NT2/D1 (cell line): ENCODE measurements at regions not wholly inside any gene's neighbourhood (a gene's known extent, or its start where the extent isn't known, plus 50 kb on each side); places are given as distances from the start of the nearest gene placed in this dataset.

ENCODE experiments used
- DNase-seq: peaks from one replicate; pipeline ENCODE4 v3.0.0-alpha.2; 2011; ENCODE audit warnings: low read depth, low spot score
- H3K27me3 ChIP-seq: 2 replicates; pipeline ENCODE4 v1.6.0; 2011; ENCODE audit warnings: mild to moderate bottlenecking; ENCODE audit not compliant: insufficient read length, insufficient read depth
- H3K36me3 ChIP-seq: 2 replicates; pipeline ENCODE4 v1.6.1; 2011; ENCODE audit warnings: mild to moderate bottlenecking, low read length, mixed read lengths; ENCODE audit not compliant: insufficient read depth, insufficient read length
- H3K4me1 ChIP-seq: 2 replicates; pipeline ENCODE4 v1.5.1; 2011; ENCODE audit not compliant: insufficient read depth, insufficient read length
- H3K4me3 ChIP-seq: 2 replicates; pipeline ENCODE4 v1.5.1; 2011; ENCODE audit warnings: low read depth; ENCODE audit not compliant: insufficient read length
- H3K9ac ChIP-seq: 2 replicates; pipeline ENCODE4 v1.6.0; 2011; ENCODE audit warnings: low read depth; ENCODE audit not compliant: insufficient read length
- H3K9me3 ChIP-seq: 2 replicates; pipeline ENCODE4 v1.5.1; 2011; ENCODE audit warnings: mild to moderate bottlenecking, low read length; ENCODE audit not compliant: insufficient read depth
- SUZ12 ChIP-seq: IDR thresholded peaks from 2 replicates; pipeline ENCODE4 v1.6.1; 2011; ENCODE audit not compliant: insufficient read length, insufficient read depth; ENCODE audit errors: extremely low read depth
- YY1 ChIP-seq: IDR thresholded peaks from 2 replicates; pipeline ENCODE4 v1.6.1; 2011; ENCODE audit not compliant: insufficient read length, insufficient read depth
- ZNF274 ChIP-seq: IDR thresholded peaks from 2 replicates; pipeline ENCODE4 v1.6.1; 2011; ENCODE audit warnings: mild to moderate bottlenecking, low read depth, low read length

GRCh38 chr13:83221813-83222241 is 660.4 kb downstream of the SLITRK1 start:
- no peak for DNase-seq
- no peak overlapping the region for H3K4me3 ChIP-seq
- H3K9me3 ChIP-seq: no peaks in the 10 kb centered on the region
- TF ChIP-seq YY1 (no peak), ZNF274 (no peak), SUZ12 (no peak)
- no peaks in the 10 kb centered on the region for H3K4me1 ChIP-seq
- no peaks in the 10 kb centered on the region for H3K36me3 ChIP-seq
- H3K9ac ChIP-seq: no peak overlapping the region
- H3K27me3 ChIP-seq: no peaks in the 10 kb centered on the region

DNA sequence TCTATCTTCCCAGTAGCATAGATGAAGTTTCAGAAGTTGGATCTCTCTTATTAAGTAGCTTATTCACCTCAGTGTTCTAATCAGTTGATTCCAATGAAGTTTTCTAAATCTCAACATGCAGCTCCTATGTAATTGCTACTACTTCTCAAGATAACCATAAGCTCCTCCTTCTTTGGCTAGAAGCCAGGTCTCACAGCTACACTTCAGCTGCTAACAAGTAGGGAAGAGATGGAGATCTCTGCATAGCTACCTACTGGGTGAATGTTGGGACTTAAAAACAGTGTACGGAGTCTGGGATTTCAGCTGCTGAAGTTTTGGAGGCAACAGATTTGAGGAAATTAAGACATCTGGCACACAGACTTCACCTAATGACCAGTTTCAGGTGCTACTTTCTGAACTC is 661.0 kb downstream of the SLITRK1 start:
- DNase-seq: no peak
- no peak overlapping the region for H3K9ac ChIP-seq

DNA sequence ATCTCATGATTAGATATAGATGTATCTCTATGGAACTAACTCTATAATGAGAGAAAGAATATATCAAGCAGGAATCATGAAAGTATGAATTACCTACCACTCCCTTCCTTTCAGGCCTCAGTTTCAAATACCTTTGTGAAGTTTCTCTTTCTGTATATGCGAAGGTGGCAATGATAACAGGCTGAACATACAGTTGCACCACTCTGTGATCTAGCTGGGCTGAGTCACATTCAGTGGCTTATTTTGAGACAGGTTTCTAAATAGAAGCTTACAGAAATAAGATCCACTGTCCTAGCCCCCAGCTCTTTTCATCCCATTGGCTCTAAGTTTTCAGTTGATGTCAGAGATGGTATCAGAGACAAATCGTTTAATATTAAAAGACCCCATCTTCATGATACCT is 662.0 kb downstream of the SLITRK1 start:
- no peak for DNase-seq
- Histone ChIP-seq H3K9me3 (no peaks in the 10 kb centered on the region), H3K27me3 (no peaks in the 10 kb centered on the region), H3K36me3 (no peaks in the 10 kb centered on the region), H3K9ac (no peak overlapping the region), H3K4me1 (no peaks in the 10 kb centered on the region), H3K4me3 (no peak overlapping the region)
- TF ChIP-seq SUZ12 (no peak), YY1 (no peak), ZNF274 (no peak)

More for the DNA sequence above, 661.0 kb downstream of the SLITRK1 start:
- Histone ChIP-seq H3K27me3 (no peaks in the 10 kb centered on the region), H3K9me3 (no peaks in the 10 kb centered on the region), H3K36me3 (no peaks in the 10 kb centered on the region), H3K4me3 (no peak overlapping the region), H3K4me1 (no peaks in the 10 kb centered on the region)
- TF ChIP-seq ZNF274 (no peak), SUZ12 (no peak), YY1 (no peak)

GRCh38 chr13:83219832-83220231 is 662.4 kb downstream of the SLITRK1 start:
- Histone ChIP-seq H3K9ac (no peak overlapping the region), H3K4me3 (no peak overlapping the region), H3K27me3 (no peaks in the 10 kb centered on the region), H3K36me3 (no peaks in the 10 kb centered on the region), H3K9me3 (no peaks in the 10 kb centered on the region), H3K4me1 (no peaks in the 10 kb centered on the region)
- no peak for TF ChIP-seq ZNF274
- no peak for TF ChIP-seq SUZ12
- TF ChIP-seq YY1: no peak
- DNase-seq: no peak

DNA sequence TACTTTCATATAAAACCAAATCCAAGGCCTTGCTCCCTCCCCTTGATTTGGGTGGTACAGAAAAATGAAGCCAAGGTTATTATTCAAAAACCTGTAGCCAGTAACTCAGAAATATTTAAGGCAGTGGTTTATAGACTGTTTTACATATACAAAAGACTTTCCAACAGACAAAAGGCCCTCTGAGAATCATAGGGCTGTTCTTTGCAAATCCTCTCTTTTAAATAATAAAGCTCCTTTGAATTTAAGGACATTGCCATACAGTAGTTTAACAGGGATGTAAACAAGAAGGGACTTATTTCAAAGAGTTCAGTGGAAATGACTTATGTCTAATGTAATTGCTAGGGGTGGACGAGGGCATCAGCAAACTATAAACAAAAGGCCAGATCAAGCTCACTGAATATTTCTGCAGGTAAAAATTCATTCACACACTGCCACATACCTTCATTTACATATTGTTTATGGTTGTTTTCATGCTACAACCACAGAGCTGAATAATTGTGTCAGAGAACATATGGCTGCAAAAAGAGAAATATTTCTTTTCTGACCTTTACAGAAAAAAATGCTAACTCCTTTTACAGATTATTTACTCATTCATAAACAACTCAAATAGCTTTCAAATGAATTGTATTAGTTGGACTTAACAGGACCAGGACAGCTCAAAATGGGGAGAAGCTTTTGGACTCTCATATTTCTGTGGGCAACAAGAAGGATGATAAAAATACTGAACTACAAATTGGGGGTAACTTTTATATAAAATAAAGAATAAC is 665.6 kb downstream of the SLITRK1 start:
- no peaks in the 10 kb centered on the region for H3K36me3 ChIP-seq
- H3K4me3 ChIP-seq: no peak overlapping the region
- H3K27me3 ChIP-seq: no peaks in the 10 kb centered on the region
- no peaks in the 10 kb centered on the region for H3K9me3 ChIP-seq
- DNase-seq: peak; percentile 5
- no peaks in the 10 kb centered on the region for H3K4me1 ChIP-seq
- TF ChIP-seq SUZ12 (no peak), ZNF274 (no peak), YY1 (no peak)
- H3K9ac ChIP-seq: no peak overlapping the region

DNA sequence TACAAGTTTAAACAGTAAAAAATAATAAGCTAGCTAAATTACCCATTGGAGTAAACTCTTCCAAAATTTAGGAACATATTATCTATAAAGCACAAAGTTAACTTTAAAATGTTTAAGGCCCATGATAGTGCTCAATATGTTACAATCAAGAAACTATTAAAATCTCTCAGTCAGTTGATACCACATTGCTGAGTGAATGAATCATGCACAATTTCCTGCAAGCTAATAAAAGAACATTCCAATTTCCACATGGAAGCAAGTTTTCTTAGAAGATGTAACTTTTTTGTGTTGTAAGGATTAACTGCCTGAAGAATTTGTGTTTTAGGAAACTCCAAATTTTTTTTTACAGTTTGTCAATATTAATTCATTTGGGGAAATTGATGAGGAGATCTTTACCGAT is 666.6 kb downstream of the SLITRK1 start:
- DNase-seq: no peak
- no peaks in the 10 kb centered on the region for H3K27me3 ChIP-seq
- TF ChIP-seq SUZ12 (no peak), YY1 (no peak), ZNF274 (no peak)
- no peaks in the 10 kb centered on the region for H3K9me3 ChIP-seq
- no peak overlapping the region for H3K4me3 ChIP-seq
- H3K9ac ChIP-seq: no peak overlapping the region
- H3K4me1 ChIP-seq: no peaks in the 10 kb centered on the region
- H3K36me3 ChIP-seq: no peaks in the 10 kb centered on the region

- Histone ChIP-seq H3K9me3 (no peaks in the 10 kb centered on the region), H3K36me3 (no peaks in the 10 kb centered on the region), H3K9ac (no peak overlapping the region), H3K4me1 (no peaks in the 10 kb centered on the region), H3K27me3 (no peaks in the 10 kb centered on the region), H3K4me3 (no peak overlapping the region)
- no peak for TF ChIP-seq YY1
- DNase-seq: no peak
Observed at GRCh38 chr13:83214452-83214851, 667.8 kb downstream of the SLITRK1 start.
